ENCODE measurements at regions not wholly inside any gene's neighbourhood (a gene's known extent, or its start where the extent isn't known, plus 50 kb on each side); places are given as distances from the start of the nearest gene placed in this dataset.

- no peak for TF ChIP-seq CTCF (conservative IDR thresholded peaks at IDR 0.05; ENCODE audit: low read depth in 2 of 2)
- TF ChIP-seq ZNF462 (CRISPR knock-in tag; IDR thresholded peaks at IDR 0.05), result no peak
- no peak for TF ChIP-seq POLR2AphosphoS5 (IDR thresholded peaks at IDR 0.05; ENCODE audit: low read depth)
These were observed 147.0 kb downstream of the GABRG2 start for GRCh38 chr5:162214551-162214950.

Data from GM23338 (cell line).